Activated CD4-positive, alpha-beta T cell treated with anti-CD3 and anti-CD28 coated beads for 1 hour (primary cell): ENCODE measurements at regions not wholly inside any gene's neighbourhood (a gene's known extent, or its start where the extent isn't known, plus 50 kb on each side); places are given as distances from the start of the nearest gene placed in this dataset.
"Not testable (repeated sequence)": the region's sequence is repeated elsewhere in the genome, so short reads cannot be mapped to it uniquely, and the experiment has no call there.

ENCODE experiments used
- DNase-seq: peaks from one replicate; pipeline ENCODE4 v3.0.0-alpha.2; 2020

GRCh38 chr9:21605489-21605931 lies 123.4 kb upstream of the IFNE start:
- no peak for DNase-seq

GRCh38 chr9:21607576-21607975 lies 125.5 kb upstream of the IFNE start:
- DNase-seq = no peak

GRCh38 chr9:21608200-21608599 lies 126.1 kb upstream of the IFNE start:
- no peak for DNase-seq

GRCh38 chr9:21609506-21609905 lies 127.4 kb upstream of the IFNE start:
- no peak for DNase-seq

GRCh38 chr9:21611891-21612290 lies 129.8 kb upstream of the IFNE start:
- no peak for DNase-seq

GRCh38 chr9:21615018-21615417 lies 132.9 kb upstream of the IFNE start:
- DNase-seq = no peak

GRCh38 chr9:21615446-21615845 lies 133.3 kb upstream of the IFNE start:
- no peak for DNase-seq

GRCh38 chr9:21616082-21616778 lies 134.1 kb upstream of the IFNE start:
- DNase-seq = no peak

- no peak for DNase-seq
These were observed 142.8 kb upstream of the IFNE start for GRCh38 chr9:21624675-21625644.

GRCh38 chr9:21626493-21626892 lies 144.4 kb upstream of the IFNE start:
- DNase-seq = no peak

GRCh38 chr9:21628954-21629353 lies 146.8 kb upstream of the IFNE start:
- not testable (repeated sequence) for DNase-seq

- DNase-seq = no peak
These were observed 152.8 kb upstream of the IFNE start for GRCh38 chr9:21634951-21635350.

GRCh38 chr9:21638104-21638503 lies 156.0 kb upstream of the IFNE start:
- no peak for DNase-seq

- DNase-seq = no peak
These were observed 149.3 kb upstream of the MTAP start for GRCh38 chr9:21653091-21653490.

GRCh38 chr9:21653589-21653988 lies 148.8 kb upstream of the MTAP start:
- no peak for DNase-seq

- no peak for DNase-seq
These were observed 145.4 kb upstream of the MTAP start for GRCh38 chr9:21656776-21657674.

- DNase-seq = no peak
These were observed 144.3 kb upstream of the MTAP start for GRCh38 chr9:21657966-21658667.

GRCh38 chr9:21660976-21661375 lies 141.5 kb upstream of the MTAP start:
- no peak for DNase-seq

GRCh38 chr9:21661626-21662025 lies 140.8 kb upstream of the MTAP start:
- no peak for DNase-seq

GRCh38 chr9:21668516-21668915 lies 133.9 kb upstream of the MTAP start:
- DNase-seq = no peak

GRCh38 chr9:21669701-21670100 lies 132.7 kb upstream of the MTAP start:
- no peak for DNase-seq

- no peak for DNase-seq
These were observed 132.1 kb upstream of the MTAP start for GRCh38 chr9:21670374-21670773.
